DND-41 (cell line): ENCODE measurements at regions not wholly inside any gene's neighbourhood (a gene's known extent, or its start where the extent isn't known, plus 50 kb on each side); places are given as distances from the start of the nearest gene placed in this dataset.

Experiments
- EZH2 ChIP-seq: IDR thresholded peaks from 3 replicates; pipeline ENCODE4 v1.6.1; 2012; ENCODE audit warnings: borderline replicate concordance, low read depth, mild to moderate bottlenecking, moderate library complexity, low read length, inconsistent platforms; ENCODE audit not compliant: severe bottlenecking
- TF ChIP-seq, protein P1 (sequence below): IDR thresholded peaks from 2 replicates; pipeline ENCODE4 v1.5.1; 2012; ENCODE audit warnings: borderline replicate concordance, low read length, moderate library complexity, mild to moderate bottlenecking; ENCODE audit not compliant: poor library complexity, severe bottlenecking; ENCODE audit errors: extremely low read depth

DNA sequence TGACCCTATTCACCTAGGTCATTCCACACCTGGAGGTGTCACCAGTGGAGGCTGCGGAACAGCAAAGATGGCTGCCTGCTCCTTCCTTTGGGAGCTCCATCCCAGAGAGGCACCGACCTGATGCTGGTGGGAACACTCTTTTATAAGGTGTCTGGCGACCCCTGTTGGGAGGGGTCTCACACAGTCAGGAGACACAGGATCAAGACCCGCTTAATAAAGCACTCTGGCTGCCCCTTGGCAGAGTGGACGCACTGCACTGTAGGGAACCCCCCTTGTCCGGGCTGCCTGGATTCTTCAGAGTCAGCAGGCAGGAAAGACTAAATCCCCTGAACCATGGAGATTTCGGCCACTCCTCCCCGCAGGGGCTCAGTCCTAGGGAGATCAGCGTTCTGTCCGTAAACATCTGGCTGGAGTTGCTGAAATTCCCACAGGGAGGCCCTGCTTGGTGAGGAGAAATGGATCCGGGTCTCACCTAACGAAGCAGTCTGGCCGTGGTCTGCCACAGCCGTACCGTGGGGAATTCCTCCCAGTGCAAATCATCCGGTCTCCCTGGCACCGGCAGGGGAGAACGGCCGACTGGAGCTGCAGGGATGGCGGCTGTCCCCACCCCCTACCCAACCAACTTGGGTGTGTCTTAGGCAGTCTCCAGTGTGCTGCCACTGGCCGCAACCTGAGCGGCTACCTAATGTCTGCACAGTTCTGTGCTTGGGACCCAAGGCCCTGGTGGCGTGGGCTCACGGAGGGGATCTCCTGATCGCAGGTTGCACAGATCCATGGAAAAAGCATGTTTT, 66.1 kb downstream of the LSMEM1 start:
- TF ChIP-seq, protein P1, sequence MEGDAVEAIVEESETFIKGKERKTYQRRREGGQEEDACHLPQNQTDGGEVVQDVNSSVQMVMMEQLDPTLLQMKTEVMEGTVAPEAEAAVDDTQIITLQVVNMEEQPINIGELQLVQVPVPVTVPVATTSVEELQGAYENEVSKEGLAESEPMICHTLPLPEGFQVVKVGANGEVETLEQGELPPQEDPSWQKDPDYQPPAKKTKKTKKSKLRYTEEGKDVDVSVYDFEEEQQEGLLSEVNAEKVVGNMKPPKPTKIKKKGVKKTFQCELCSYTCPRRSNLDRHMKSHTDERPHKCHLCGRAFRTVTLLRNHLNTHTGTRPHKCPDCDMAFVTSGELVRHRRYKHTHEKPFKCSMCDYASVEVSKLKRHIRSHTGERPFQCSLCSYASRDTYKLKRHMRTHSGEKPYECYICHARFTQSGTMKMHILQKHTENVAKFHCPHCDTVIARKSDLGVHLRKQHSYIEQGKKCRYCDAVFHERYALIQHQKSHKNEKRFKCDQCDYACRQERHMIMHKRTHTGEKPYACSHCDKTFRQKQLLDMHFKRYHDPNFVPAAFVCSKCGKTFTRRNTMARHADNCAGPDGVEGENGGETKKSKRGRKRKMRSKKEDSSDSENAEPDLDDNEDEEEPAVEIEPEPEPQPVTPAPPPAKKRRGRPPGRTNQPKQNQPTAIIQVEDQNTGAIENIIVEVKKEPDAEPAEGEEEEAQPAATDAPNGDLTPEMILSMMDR = peak; percentile 41
- no peak for TF ChIP-seq EZH2
